Stimulated activated CD4-positive, alpha-beta T cell treated with anti-CD3 and anti-CD28 coated beads, Interleukin-4, amount 100 ng/mL, for 1 hour (primary cell): ENCODE measurements at regions not wholly inside any gene's neighbourhood (a gene's known extent, or its start where the extent isn't known, plus 50 kb on each side); places are given as distances from the start of the nearest gene placed in this dataset.

Experiments used
- DNase-seq: peaks from one replicate; pipeline ENCODE4 v3.0.0-alpha.2; 2020

GRCh38 chr13:48892688-48893075, 83.0 kb upstream of the FNDC3A start:
- no peak for DNase-seq

DNA sequence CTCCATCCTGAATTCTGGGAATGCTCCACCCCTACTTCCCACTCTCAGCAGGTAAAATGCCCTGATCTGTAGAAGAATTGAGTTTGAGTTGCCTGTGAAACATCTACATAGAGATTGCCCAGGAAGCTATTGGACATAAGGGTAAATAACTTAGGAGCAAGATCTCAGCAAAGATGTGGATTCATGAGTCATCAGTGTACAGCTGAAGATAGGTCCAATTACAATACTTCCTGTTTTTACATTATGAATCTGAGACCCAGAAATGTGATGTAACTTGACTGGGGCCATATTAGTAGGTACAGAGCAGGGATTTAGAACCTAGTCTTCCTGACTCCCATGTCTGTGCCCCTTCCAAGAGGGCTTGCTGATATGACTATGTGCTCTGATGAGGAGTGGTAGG, 79.4 kb upstream of the FNDC3A start:
- DNase-seq = no peak

DNA sequence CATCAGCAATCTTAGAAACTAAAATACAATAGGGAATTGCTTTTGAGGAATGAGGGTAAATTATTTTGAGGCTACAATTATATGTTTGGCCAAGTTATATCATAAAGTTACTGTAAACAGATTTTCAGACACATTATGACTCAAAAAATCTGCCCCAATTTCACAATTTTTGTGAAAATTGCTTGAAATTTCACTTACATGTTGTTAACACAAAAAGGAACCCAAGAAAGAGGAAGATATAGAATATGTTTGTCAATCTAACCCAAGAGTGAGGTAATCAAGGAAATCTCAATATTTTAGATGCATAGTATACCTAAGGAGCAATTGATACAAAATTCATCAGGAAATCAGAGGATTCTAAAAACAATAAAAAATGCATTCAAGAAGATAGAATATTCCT, 73.9 kb upstream of the FNDC3A start:
- no peak for DNase-seq

DNA sequence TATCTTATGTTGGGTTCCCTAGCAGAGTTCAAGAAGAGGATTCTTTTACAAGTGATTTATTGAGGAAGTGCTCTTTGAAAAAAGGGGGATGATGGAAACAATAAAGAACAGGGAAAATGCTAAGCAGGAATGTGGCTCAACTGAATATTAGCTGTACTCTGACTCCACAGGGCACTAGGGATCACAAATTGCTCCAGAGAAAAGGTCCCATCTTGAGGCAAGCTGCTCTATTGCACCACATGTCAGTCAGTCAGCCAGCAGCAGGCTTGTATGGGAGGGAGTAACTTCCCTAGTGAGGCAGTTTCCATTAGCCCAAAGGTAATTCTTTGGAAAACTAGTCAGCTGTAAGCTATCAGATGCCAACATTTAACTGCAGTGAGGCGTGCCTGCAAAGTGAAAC, 73.3 kb upstream of the FNDC3A start:
- DNase-seq = no peak

GRCh38 chr13:48904668-48905290, 70.9 kb upstream of the FNDC3A start:
- no peak for DNase-seq

- DNase-seq = no peak
These were observed 69.5 kb upstream of the FNDC3A start for GRCh38 chr13:48906200-48906599.

DNA sequence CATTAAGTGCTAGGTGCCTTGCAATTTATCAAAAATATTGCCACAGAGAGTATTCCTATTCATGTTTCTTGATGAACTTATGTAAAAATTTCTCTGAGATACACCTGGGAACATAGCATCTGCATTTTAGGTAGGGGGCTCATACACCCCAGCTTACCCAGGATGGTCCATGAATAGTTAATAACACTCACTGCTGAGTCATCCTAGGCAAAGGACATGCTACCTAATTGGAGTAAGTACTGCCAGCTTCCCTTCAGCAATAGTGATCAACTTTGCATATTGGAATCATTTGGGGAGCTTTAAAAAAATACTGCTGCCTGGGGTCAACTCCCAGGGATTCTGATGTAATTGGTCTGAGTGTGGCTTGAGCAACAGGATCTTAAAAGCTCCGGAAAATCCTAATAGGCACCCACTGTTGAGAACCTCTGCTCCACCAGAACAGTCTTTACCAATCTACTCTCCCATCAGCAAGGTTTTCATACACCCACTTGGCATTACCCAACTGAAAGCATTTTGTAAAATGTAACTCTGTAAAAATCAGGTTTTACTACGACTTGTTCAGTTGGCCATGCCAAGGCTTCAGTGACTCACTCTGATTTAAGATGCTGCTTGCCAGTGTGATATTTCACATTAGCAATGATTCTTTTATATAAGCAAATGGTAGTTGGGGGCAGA, 67.2 kb upstream of the FNDC3A start:
- no peak for DNase-seq

DNA sequence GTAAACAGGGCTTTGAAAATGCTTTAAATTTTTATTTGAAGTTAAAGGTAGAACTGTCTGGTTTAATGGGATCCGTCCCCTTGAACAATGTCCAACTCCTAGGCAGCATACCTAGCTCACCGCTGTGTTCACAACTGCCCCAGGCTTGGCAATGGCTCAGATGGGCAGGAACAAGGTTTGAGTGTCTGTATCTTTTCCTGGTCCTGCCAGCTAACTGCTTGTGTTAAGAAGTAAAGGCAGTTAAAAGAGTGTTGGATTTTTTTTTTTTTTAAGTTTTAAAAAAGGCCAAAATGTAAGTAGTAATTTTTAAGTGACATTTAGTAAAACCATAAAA, 66.7 kb upstream of the FNDC3A start:
- DNase-seq = no peak

GRCh38 chr13:48910686-48911085, 65.0 kb upstream of the FNDC3A start:
- no peak for DNase-seq

- DNase-seq = no peak
These were observed 56.0 kb upstream of the FNDC3A start for GRCh38 chr13:48919751-48920150.

GRCh38 chr13:48920730-48921129, 55.0 kb upstream of the FNDC3A start:
- no peak for DNase-seq

DNA sequence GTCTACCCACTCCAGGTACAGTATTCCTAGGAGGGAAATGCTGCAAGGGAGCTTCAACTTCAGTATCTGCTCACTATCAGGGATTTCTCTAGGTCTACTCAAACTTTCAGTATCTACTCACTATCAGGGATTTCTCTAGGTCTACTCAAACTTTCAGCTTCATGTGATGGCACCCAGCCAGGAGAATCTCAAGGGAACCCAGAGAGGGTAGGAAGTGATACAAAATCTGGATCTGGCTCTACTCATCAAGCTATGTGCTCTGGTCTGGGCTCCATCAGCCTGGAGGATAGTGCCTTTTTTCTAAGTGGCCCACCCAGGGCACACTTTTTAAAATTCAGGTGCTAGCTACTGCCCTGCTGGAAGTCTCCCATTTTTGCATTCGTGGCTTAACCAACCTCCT, 52.3 kb upstream of the FNDC3A start:
- DNase-seq = no peak

GRCh38 chr13:48925001-48925400, 50.7 kb upstream of the FNDC3A start:
- no peak for DNase-seq
